Gastroesophageal sphincter (tissue), 4 donors: ENCODE measurements at regions not wholly inside any gene's neighbourhood (a gene's known extent, or its start where the extent isn't known, plus 50 kb on each side); places are given as distances from the start of the nearest gene placed in this dataset.

ENCODE experiments used
- ATAC-seq: fragments of 150-250 bp; one replicate; pipeline ENCODE4 v1.9.1; 2016; ENCODE audit warnings: mild to moderate bottlenecking, moderate library complexity
- H3K27ac ChIP-seq, 4 donors: fragments of 200-600 bp; sonication (generic) in 3 of 4; 1 replicate in 3 of 4; 2 replicates in 1 of 4; pipeline ENCODE4 v1.5.1; 2016 to 2019
- H3K27me3 ChIP-seq: fragments of 200-600 bp; sonication (generic); one replicate; pipeline ENCODE4 v1.5.1; 2019
- H3K36me3 ChIP-seq, 2 donors: fragments of 200-600 bp; sonication (generic); one replicate each; pipeline ENCODE4 v1.5.1; 2019; ENCODE audit warnings: control low read depth in 1 of 2
- H3K4me1 ChIP-seq, 3 donors: fragments of 200-600 bp; sonication (generic); 1 replicate in 2 of 3; 2 replicates in 1 of 3; pipeline ENCODE4 v1.5.1; 2016 to 2019; ENCODE audit warnings: control low read depth in 2 of 3
- H3K4me3 ChIP-seq, 2 donors: fragments of 200-600 bp; sonication (generic); one replicate each; pipeline ENCODE4 v1.5.1; 2019; ENCODE audit warnings: mild to moderate bottlenecking in 1 of 2, moderate library complexity in 1 of 2
- H3K9me3 ChIP-seq, 3 donors: fragments of 200-600 bp; sonication (generic); one replicate each; pipeline ENCODE4 v1.5.1; 2017 to 2019; ENCODE audit warnings: control low read depth in 2 of 3
- EP300 ChIP-seq: sonication (generic); formaldehyde crosslinking; IDR thresholded peaks from one replicate; pipeline ENCODE4 v1.6.1; 2017; ENCODE audit warnings: antibody characterized with exemption, mild to moderate bottlenecking
- POLR2A ChIP-seq, 2 donors: fragments of 450-650 bp; IDR thresholded peaks; one replicate each; pipeline ENCODE4 v1.6.1; 2017; ENCODE audit warnings: antibody characterized with exemption in 2 of 2, mild to moderate bottlenecking in 2 of 2, moderate library complexity in 1 of 2
- POLR2AphosphoS5 ChIP-seq: sonication (generic); formaldehyde crosslinking; IDR thresholded peaks from one replicate; pipeline ENCODE4 v1.6.1; 2017; ENCODE audit warnings: antibody characterized with exemption
- WGBS, 2 donors: methylation state at CpG; one replicate each; pipeline ENCODE4 v1.1.5; 2018; ENCODE audit warnings: low coverage in 1 of 2; 5-methylcytosine and 5-hydroxymethylcytosine counted together
- TF ChIP-seq, protein P1 (sequence below), 4 experiments: fragments of 200-600 bp in 2 of 4; fragments of 450-650 bp in 2 of 4; sonication (generic) in 1 of 4; IDR thresholded peaks; one replicate each; pipeline ENCODE4 v1.5.1; 2017 to 2019; ENCODE audit warnings: antibody characterized with exemption in 4 of 4, mild to moderate bottlenecking in 2 of 4, moderate library complexity in 2 of 4

DNA sequence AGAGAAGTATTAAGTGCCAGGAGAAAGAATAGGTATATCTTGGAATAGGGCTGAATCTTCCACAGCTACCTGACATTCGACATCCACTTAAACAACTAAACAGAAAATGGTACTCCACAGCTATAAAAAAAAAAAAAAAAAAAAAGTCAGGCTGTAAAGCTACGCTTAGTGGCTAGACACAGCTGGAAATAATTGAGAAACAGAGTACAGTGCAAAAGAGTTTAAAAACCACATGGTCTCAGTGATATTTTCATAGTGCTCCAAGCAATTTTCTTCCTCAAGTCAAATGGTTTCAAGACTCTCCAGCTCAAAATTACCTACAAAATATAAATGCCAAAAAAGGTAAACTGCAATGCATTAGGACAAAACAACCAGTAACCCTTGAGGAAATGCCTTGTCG is 607.1 kb downstream of the KCNJ2 start:
- Histone ChIP-seq H3K4me3 (no peak overlapping the region), H3K36me3 (no peaks in the 10 kb centered on the region), H3K27ac (no peak overlapping the region), H3K9me3 (no peaks in the 10 kb centered on the region), H3K4me1 (no peaks in the 10 kb centered on the region), H3K27me3 (no peaks in the 10 kb centered on the region)
- no peak for TF ChIP-seq POLR2A (IDR thresholded peaks at IDR 0.05)
- no peak for TF ChIP-seq EP300
- TF ChIP-seq, protein P1, sequence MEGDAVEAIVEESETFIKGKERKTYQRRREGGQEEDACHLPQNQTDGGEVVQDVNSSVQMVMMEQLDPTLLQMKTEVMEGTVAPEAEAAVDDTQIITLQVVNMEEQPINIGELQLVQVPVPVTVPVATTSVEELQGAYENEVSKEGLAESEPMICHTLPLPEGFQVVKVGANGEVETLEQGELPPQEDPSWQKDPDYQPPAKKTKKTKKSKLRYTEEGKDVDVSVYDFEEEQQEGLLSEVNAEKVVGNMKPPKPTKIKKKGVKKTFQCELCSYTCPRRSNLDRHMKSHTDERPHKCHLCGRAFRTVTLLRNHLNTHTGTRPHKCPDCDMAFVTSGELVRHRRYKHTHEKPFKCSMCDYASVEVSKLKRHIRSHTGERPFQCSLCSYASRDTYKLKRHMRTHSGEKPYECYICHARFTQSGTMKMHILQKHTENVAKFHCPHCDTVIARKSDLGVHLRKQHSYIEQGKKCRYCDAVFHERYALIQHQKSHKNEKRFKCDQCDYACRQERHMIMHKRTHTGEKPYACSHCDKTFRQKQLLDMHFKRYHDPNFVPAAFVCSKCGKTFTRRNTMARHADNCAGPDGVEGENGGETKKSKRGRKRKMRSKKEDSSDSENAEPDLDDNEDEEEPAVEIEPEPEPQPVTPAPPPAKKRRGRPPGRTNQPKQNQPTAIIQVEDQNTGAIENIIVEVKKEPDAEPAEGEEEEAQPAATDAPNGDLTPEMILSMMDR (IDR thresholded peaks at IDR 0.05): no peak
- TF ChIP-seq POLR2AphosphoS5: no peak
- no peak for ATAC-seq
- WGBS, 2 donors: 51 to 73% methylated on average over 2 to 3 of the region's 3 CpGs

DNA sequence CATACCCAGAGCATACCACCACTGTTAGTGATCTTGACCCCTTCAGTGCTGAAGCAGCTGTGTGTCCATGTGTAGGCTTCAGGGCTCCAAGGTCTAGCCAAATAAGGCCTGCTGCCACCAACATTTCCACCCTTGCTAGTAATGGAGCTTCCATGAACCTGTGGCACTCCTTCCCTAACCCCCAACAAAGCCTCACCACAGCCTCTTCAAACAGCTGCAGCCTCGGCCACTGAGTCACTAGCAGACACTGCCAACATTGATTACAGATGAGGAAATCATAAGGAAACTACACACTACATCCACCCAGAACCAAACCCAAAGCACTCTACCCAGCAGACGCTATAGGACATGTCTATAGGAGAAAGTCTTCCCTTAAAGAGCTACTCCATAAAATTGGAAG is 610.7 kb downstream of the KCNJ2 start:
- no peak overlapping the region for H3K4me3 ChIP-seq
- H3K36me3 ChIP-seq: no peaks in the 10 kb centered on the region
- no peaks in the 10 kb centered on the region for H3K9me3 ChIP-seq
- H3K27me3 ChIP-seq: no peaks in the 10 kb centered on the region
- ATAC-seq: no peak
- no peak overlapping the region for H3K27ac ChIP-seq
- 67% methylated on average over 1 of the region's 2 CpGs; no CpG with 5 or more reads in 1 of the 2 donors for WGBS, 2 donors
- H3K4me1 ChIP-seq: no peaks in the 10 kb centered on the region
- TF ChIP-seq POLR2A (IDR thresholded peaks at IDR 0.05): no peak

DNA sequence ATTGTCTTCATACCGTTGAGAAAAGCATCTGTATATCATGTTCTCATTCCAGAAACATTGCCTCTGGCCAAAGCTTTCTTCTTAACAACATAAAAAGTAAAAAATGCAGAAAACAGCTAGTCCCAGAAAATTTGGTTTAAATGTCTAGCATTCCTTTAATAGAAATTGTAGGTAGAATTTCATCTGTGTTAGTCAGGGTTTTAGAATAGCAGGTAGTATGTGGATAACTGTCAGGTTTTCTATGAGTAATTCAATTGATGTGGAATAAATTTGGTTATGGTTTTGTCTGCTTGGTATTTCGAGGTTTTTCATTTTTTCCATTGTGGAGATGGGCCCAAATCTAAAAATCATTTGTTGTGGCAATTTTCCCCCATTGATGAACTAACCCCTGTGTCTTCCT is 616.7 kb downstream of the KCNJ2 start:
- no peak for ATAC-seq
- Histone ChIP-seq H3K9me3 (peaks cover 0 to 5% (median 0%) of the 10 kb centered on the region in 3 donors), H3K4me1 (no peaks in the 10 kb centered on the region), H3K36me3 (no peaks in the 10 kb centered on the region), H3K27me3 (no peaks in the 10 kb centered on the region), H3K27ac (no peak overlapping the region), H3K4me3 (no peak overlapping the region)
- whole genome bisulfite sequencing, 2 donors: 77 to 88% methylated on average over 2 of the region's 2 CpGs
- TF ChIP-seq, protein P1 (IDR thresholded peaks at IDR 0.05): no peak
- TF ChIP-seq EP300 (no peak), POLR2AphosphoS5 (no peak), POLR2A (IDR thresholded peaks at IDR 0.05) (no peak)

DNA sequence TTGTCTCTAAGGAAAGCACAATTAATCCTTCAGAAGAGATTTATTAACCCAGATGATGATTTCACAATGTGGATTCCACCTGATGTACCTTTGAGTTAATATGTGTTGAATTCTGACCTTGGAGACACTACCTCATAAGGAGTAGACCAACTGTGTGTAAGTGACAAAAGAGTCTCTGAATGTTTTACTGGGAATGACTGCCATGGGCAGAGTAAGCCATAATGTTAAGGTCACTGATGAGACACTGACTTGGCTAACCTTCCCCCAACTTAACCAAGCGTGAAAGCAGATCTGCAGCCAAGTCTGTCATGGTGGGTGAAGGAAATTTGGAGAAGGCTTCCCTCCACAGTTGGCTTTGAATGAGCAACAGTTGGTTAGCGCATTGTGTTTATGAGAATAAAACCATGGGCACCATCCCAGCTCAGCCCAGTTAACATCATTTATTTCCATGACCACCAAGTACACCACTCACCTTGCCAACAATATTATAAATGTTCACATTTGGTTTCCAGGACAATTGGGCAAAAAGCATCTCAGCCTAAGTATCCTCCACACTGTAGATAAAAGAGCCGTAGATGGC is 618.5 kb downstream of the KCNJ2 start:
- WGBS, 2 donors: 77 to 83% methylated on average over 1 to 3 of the region's 3 CpGs
- no peak overlapping the region for H3K27ac ChIP-seq
- no peaks in the 10 kb centered on the region for H3K36me3 ChIP-seq
- H3K9me3 ChIP-seq: peaks cover 0 to 5% (median 0%) of the 10 kb centered on the region in 3 donors
- no peaks in the 10 kb centered on the region for H3K4me1 ChIP-seq
- TF ChIP-seq, protein P1 (IDR thresholded peaks at IDR 0.05): no peak
- no peak for TF ChIP-seq POLR2A (IDR thresholded peaks at IDR 0.05)
- TF ChIP-seq POLR2AphosphoS5: no peak
- TF ChIP-seq EP300: no peak
- H3K4me3 ChIP-seq: no peak overlapping the region
- no peaks in the 10 kb centered on the region for H3K27me3 ChIP-seq
- ATAC-seq: no peak

DNA sequence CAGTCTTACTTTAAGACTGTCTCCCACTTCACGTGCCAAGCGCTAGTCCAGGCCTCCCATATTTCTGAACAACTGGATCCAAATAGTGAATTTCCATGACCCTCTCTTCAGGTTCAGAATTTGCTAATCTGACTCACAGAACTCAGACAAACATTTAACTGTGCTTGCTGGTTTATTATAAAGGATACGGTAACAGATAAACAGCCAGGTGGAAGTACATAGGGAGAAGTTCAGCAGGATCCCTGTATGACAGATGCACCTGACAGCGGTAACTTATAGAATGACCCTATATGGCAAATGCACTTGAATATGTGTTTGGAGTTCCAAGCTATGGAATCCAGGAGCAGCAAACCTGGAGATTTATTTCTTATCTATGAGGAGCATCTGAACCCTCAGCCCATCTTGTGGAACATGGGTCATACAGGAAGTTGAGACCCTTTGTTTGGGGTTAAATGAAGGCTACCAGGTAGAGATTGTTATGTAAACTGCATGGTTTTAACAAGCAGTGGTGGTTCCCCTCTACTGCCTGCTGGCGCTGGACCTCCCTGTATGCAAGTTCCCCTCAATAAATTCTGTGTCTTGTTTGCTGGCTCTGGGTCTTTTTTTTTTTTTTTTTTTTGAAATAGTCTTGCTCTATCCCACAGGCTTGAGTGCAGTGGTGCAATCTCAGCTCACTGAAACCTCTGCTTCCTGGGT is 622.6 kb downstream of the KCNJ2 start:
- TF ChIP-seq POLR2AphosphoS5 (no peak), EP300 (no peak), POLR2A (IDR thresholded peaks at IDR 0.05) (no peak)
- TF ChIP-seq, protein P1 (IDR thresholded peaks at IDR 0.05): no peak
- Histone ChIP-seq H3K36me3 (no peaks in the 10 kb centered on the region), H3K9me3 (peaks cover 0 to 5% (median 0%) of the 10 kb centered on the region in 3 donors), H3K27ac (no peak overlapping the region), H3K27me3 (no peaks in the 10 kb centered on the region), H3K4me3 (no peak overlapping the region), H3K4me1 (no peaks in the 10 kb centered on the region)
- ATAC-seq: no peak
- 72 to 87% methylated on average over 4 to 5 of the region's 5 CpGs for WGBS, 2 donors
